Brain microvascular endothelial cell (primary cell): ENCODE measurements at regions not wholly inside any gene's neighbourhood (a gene's known extent, or its start where the extent isn't known, plus 50 kb on each side); places are given as distances from the start of the nearest gene placed in this dataset.
A peak's percentile ranks its signal among the peaks of the same experiment; 100 is the strongest.
"Not testable (repeated sequence)": the region's sequence is repeated elsewhere in the genome, so short reads cannot be mapped to it uniquely, and the experiment has no call there.

Experiments used
- DNase-seq: peaks from one replicate; pipeline ENCODE4 v3.0.0-alpha.2; 2020
- H3K27ac ChIP-seq: fragments of 250-450 bp; sonication (Bioruptor Pico); 2 replicates; pipeline ENCODE4 v1.5.1; 2020; ENCODE audit warnings: mild to moderate bottlenecking, moderate library complexity
- H3K27me3 ChIP-seq: fragments of 250-450 bp; sonication (Bioruptor Pico); replicated peaks from 2 replicates; pipeline ENCODE4 v1.5.1; 2020; ENCODE audit warnings: mild to moderate bottlenecking
- H3K36me3 ChIP-seq: fragments of 250-450 bp; sonication (Bioruptor Pico); replicated peaks from 2 replicates; pipeline ENCODE4 v1.5.1; 2020; ENCODE audit warnings: mild to moderate bottlenecking
- H3K4me3 ChIP-seq: 2 replicates; pipeline ENCODE4 v1.5.1; 2011; ENCODE audit warnings: low read depth, mild to moderate bottlenecking, control low read depth, low read length, moderate library complexity
- CTCF ChIP-seq: IDR thresholded peaks from 2 replicates; pipeline ENCODE4 v1.5.1; 2011; ENCODE audit warnings: low read depth, mild to moderate bottlenecking, moderate library complexity, low read length, control low read depth, inconsistent platforms; ENCODE audit errors: missing control alignments
- in situ Hi-C: cut with HindIII; loops from 2 replicates; pipeline ENCODE4 v1.10.0; 2017; ENCODE audit warnings: low sequenced_read_pairs, low pct_ligation_motif_present

GRCh38 chr5:99445805-99446204 lies 517.0 kb upstream of the CHD1 start:
- in situ Hi-C loops: no loop called here
- H3K27ac ChIP-seq: no peak overlapping the region
- H3K36me3 ChIP-seq: no peaks in the 10 kb centered on the region
- no peak overlapping the region for H3K4me3 ChIP-seq
- no peak for DNase-seq
- TF ChIP-seq CTCF: no peak
- no peaks in the 10 kb centered on the region for H3K27me3 ChIP-seq

GRCh38 chr5:99441235-99441634 lies 512.4 kb upstream of the CHD1 start:
- in situ Hi-C loops: no loop called here
- no peak for DNase-seq
- TF ChIP-seq CTCF: no peak
- no peaks in the 10 kb centered on the region for H3K36me3 ChIP-seq
- no peak overlapping the region for H3K27ac ChIP-seq
- no peaks in the 10 kb centered on the region for H3K27me3 ChIP-seq
- no peak overlapping the region for H3K4me3 ChIP-seq

GRCh38 chr5:99438619-99439018 lies 509.8 kb upstream of the CHD1 start:
- no peak for TF ChIP-seq CTCF
- Histone ChIP-seq H3K27me3 (no peaks in the 10 kb centered on the region), H3K27ac (no peak overlapping the region), H3K36me3 (no peaks in the 10 kb centered on the region), H3K4me3 (no peak overlapping the region)
- in situ Hi-C loops: no loop called here
- DNase-seq: no peak

GRCh38 chr5:99437986-99438385 lies 509.2 kb upstream of the CHD1 start:
- Histone ChIP-seq H3K36me3 (no peaks in the 10 kb centered on the region), H3K27ac (no peak overlapping the region), H3K4me3 (no peak overlapping the region), H3K27me3 (no peaks in the 10 kb centered on the region)
- no peak for TF ChIP-seq CTCF
- in situ Hi-C loops: no loop called here
- DNase-seq: no peak

- H3K27ac ChIP-seq, H3K36me3 ChIP-seq, H3K4me3 ChIP-seq, H3K27me3 ChIP-seq, in situ Hi-C loops, DNase-seq: not testable (repeated sequence)
These were observed 494.6 kb upstream of the CHD1 start for GRCh38 chr5:99423396-99423795.

- not testable (repeated sequence) for H3K27ac ChIP-seq
These were observed 489.8 kb upstream of the CHD1 start for GRCh38 chr5:99418640-99419039.

GRCh38 chr5:99410386-99410785 lies 481.6 kb upstream of the CHD1 start:
- H3K27ac ChIP-seq, H3K36me3 ChIP-seq, in situ Hi-C loops, DNase-seq, H3K27me3 ChIP-seq, H3K4me3 ChIP-seq: not testable (repeated sequence)

More at GRCh38 chr5:99418640-99419039, 489.8 kb upstream of the CHD1 start:
- H3K36me3 ChIP-seq, DNase-seq, H3K27me3 ChIP-seq, H3K4me3 ChIP-seq, in situ Hi-C loops: not testable (repeated sequence)

GRCh38 chr5:99404764-99405302 lies 476.0 kb upstream of the CHD1 start:
- DNase-seq, H3K36me3 ChIP-seq, H3K27ac ChIP-seq, H3K27me3 ChIP-seq, H3K4me3 ChIP-seq, in situ Hi-C loops: not testable (repeated sequence)

GRCh38 chr5:99400571-99400970 lies 471.8 kb upstream of the CHD1 start:
- H3K27me3 ChIP-seq, H3K36me3 ChIP-seq, H3K4me3 ChIP-seq, in situ Hi-C loops, H3K27ac ChIP-seq: not testable (repeated sequence)
- DNase-seq: peak; percentile 6
